ENCODE measurements at regions not wholly inside any gene's neighbourhood (a gene's known extent, or its start where the extent isn't known, plus 50 kb on each side); places are given as distances from the start of the nearest gene placed in this dataset.

DNA sequence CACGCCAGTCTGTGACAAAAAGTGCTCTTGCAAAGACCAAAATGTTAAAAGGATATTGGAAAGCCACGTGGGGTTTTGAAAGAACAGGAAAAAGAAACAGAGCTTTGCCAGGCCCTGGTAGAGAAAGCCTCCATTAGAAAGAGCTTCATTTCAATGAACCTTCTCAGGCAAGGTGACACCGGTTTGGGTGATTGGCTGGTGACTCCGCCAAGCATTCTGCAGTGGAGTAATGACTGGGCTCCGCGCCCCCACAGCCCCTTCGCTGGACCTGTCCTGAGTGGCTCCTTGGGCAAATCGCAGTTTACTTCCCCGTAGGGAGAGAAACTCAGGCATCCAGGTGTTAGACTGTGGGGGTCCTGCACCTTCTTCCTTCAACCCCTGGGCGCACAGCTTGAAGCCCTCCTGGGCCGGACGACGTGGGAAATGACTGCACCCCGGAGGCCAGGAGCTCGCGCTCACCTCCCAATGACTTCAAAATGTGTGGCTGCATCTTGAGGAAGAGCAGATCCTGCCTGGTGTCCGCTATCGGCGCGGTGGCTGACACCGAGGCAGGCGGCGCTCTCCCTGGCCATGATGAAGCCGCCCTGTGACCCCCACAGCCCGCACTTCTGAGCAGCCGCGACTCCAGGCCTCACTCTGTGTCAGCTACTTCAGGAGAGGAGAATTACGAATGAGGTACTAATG lies 444.6 kb upstream of the SGCG start:
- Histone ChIP-seq H3K4me2 (ENCODE audit: extremely low read depth, insufficient read depth, low read length) (no peak overlapping the region), H3K79me2 (ENCODE audit: control insufficient read depth, insufficient read depth, low read length) (no peaks in the 10 kb centered on the region), H3K4me3 (replicated peaks in 1 of 4; ENCODE audit: control extremely low read depth in 1 of 4, insufficient read depth in 1 of 4, low read depth in 3 of 4, low read length in 4 of 4) (no peak overlapping the region), H2AFZ (ENCODE audit: low read length) (no peak overlapping the region), H3K9ac (ENCODE audit: insufficient read depth, low read length) (no peak overlapping the region), H3K36me3 (ENCODE audit: control insufficient read depth, insufficient read depth, low read length) (no peaks in the 10 kb centered on the region), H3K27me3 (ENCODE audit: control insufficient read depth, insufficient read depth, low read length) (no peaks in the 10 kb centered on the region), H3K4me1 (ENCODE audit: control insufficient read depth, extremely low read depth, insufficient read depth, low read length) (no peaks in the 10 kb centered on the region), H3K27ac (ENCODE audit: insufficient read depth, low read length) (no peak overlapping the region), H3K9me3 (ENCODE audit: control insufficient read depth, insufficient read depth, low read depth, low read length) (no peaks in the 10 kb centered on the region), H4K20me1 (ENCODE audit: control insufficient read depth, extremely low read depth, insufficient read depth, low read length) (no peaks in the 10 kb centered on the region)
- TF ChIP-seq CTCF (conservative IDR thresholded peaks at IDR 0.05 in 1 of 2, IDR thresholded peaks at IDR 0.05 in 1 of 2; ENCODE audit: low read depth in 1 of 2, low read length in 2 of 2), result no peak
- TF ChIP-seq EZH2 (IDR thresholded peaks at IDR 0.05; ENCODE audit: low read length, missing control alignments), result no peak
- DNase-seq (ENCODE audit: low read depth in 2 of 2), result no peak

- Histone ChIP-seq H3K9me3 (ENCODE audit: control insufficient read depth, insufficient read depth, low read depth, low read length) (no peaks in the 10 kb centered on the region), H3K9ac (ENCODE audit: insufficient read depth, low read length) (no peak overlapping the region), H3K36me3 (ENCODE audit: control insufficient read depth, insufficient read depth, low read length) (no peaks in the 10 kb centered on the region), H3K4me2 (ENCODE audit: extremely low read depth, insufficient read depth, low read length) (no peak overlapping the region), H3K79me2 (ENCODE audit: control insufficient read depth, insufficient read depth, low read length) (no peaks in the 10 kb centered on the region), H3K4me1 (ENCODE audit: control insufficient read depth, extremely low read depth, insufficient read depth, low read length) (no peaks in the 10 kb centered on the region), H3K27ac (ENCODE audit: insufficient read depth, low read length) (no peak overlapping the region), H3K27me3 (ENCODE audit: control insufficient read depth, insufficient read depth, low read length) (no peaks in the 10 kb centered on the region), H4K20me1 (ENCODE audit: control insufficient read depth, extremely low read depth, insufficient read depth, low read length) (no peaks in the 10 kb centered on the region), H3K4me3 (replicated peaks in 1 of 4; ENCODE audit: control extremely low read depth in 1 of 4, insufficient read depth in 1 of 4, low read depth in 3 of 4, low read length in 4 of 4) (no peak overlapping the region), H2AFZ (ENCODE audit: low read length) (no peak overlapping the region)
- no peak for DNase-seq (ENCODE audit: low read depth in 2 of 2)
- TF ChIP-seq CTCF (conservative IDR thresholded peaks at IDR 0.05 in 1 of 2, IDR thresholded peaks at IDR 0.05 in 1 of 2; ENCODE audit: low read depth in 1 of 2, low read length in 2 of 2), result no peak
- no peak for TF ChIP-seq EZH2 (IDR thresholded peaks at IDR 0.05; ENCODE audit: low read length, missing control alignments)
These were observed 444.0 kb upstream of the SGCG start for GRCh38 chr13:22736768-22737092.

- no peaks in the 10 kb centered on the region for H3K4me1 ChIP-seq (ENCODE audit: control insufficient read depth, extremely low read depth, insufficient read depth, low read length)
- H2AFZ ChIP-seq (ENCODE audit: low read length), result no peak overlapping the region
- no peaks in the 10 kb centered on the region for H3K36me3 ChIP-seq (ENCODE audit: control insufficient read depth, insufficient read depth, low read length)
- no peak overlapping the region for H3K4me2 ChIP-seq (ENCODE audit: extremely low read depth, insufficient read depth, low read length)
- H3K27ac ChIP-seq (ENCODE audit: insufficient read depth, low read length), result no peak overlapping the region
- no peaks in the 10 kb centered on the region for H3K9me3 ChIP-seq (ENCODE audit: control insufficient read depth, insufficient read depth, low read depth, low read length)
- H3K79me2 ChIP-seq (ENCODE audit: control insufficient read depth, insufficient read depth, low read length), result no peaks in the 10 kb centered on the region
- no peaks in the 10 kb centered on the region for H3K27me3 ChIP-seq (ENCODE audit: control insufficient read depth, insufficient read depth, low read length)
- H4K20me1 ChIP-seq (ENCODE audit: control insufficient read depth, extremely low read depth, insufficient read depth, low read length), result no peaks in the 10 kb centered on the region
- no peak overlapping the region for H3K9ac ChIP-seq (ENCODE audit: insufficient read depth, low read length)
- no peak for TF ChIP-seq CTCF (conservative IDR thresholded peaks at IDR 0.05 in 1 of 2, IDR thresholded peaks at IDR 0.05 in 1 of 2; ENCODE audit: low read depth in 1 of 2, low read length in 2 of 2)
- no peak for TF ChIP-seq EZH2 (IDR thresholded peaks at IDR 0.05; ENCODE audit: low read length, missing control alignments)
- no peak for DNase-seq (ENCODE audit: low read depth in 2 of 2)
- no peak overlapping the region for H3K4me3 ChIP-seq (replicated peaks in 1 of 4; ENCODE audit: control extremely low read depth in 1 of 4, insufficient read depth in 1 of 4, low read depth in 3 of 4, low read length in 4 of 4)
These were observed 442.4 kb upstream of the SGCG start for GRCh38 chr13:22738357-22738756.
